ENCODE measurements at regions not wholly inside any gene's neighbourhood (a gene's known extent, or its start where the extent isn't known, plus 50 kb on each side); places are given as distances from the start of the nearest gene placed in this dataset.

DNA sequence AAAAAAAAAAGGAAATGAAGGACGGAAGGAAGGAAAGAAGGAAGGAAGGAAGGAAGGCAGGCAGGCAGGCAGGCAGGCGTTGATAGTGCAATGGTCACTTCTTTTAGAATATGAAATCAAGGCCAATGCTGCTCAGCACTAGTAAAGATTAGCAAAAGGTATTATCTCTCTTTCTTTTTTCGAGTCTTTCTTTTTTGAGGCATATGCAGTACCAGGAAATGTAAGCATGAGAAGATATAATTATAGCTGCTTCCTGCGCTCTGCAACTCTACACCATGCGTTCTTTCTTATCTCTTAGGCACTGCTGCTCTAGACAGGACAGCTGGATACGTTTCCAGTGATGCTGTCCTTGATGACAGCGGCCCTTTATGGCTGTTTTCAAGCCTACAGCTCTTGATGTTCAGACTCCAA is 1512.5 kb upstream of the B3GALT2 start:
- FAIRE-seq (no peak), DNase-seq (no peak)
- Histone ChIP-seq H3K27ac (ENCODE audit: low read depth in 2 of 2, low read length in 2 of 2) (no peak overlapping the region), H3K9me3 (ENCODE audit: control insufficient read depth in 2 of 3, insufficient read depth in 1 of 3, low read length in 3 of 3) (no peaks in the 10 kb centered on the region), H3K4me3 (ENCODE audit: low read length in 3 of 3) (no peak overlapping the region), H3K27me3 (ENCODE audit: control insufficient read depth, insufficient read depth, low read length) (no peaks in the 10 kb centered on the region), H3K36me3 (ENCODE audit: control insufficient read depth in 2 of 3, insufficient read depth in 3 of 3, low read length in 3 of 3) (no peaks in the 10 kb centered on the region), H3K4me1 (ENCODE audit: control insufficient read depth in 2 of 3, insufficient read depth in 2 of 3, low read depth in 1 of 3, low read length in 3 of 3) (no peaks in the 10 kb centered on the region), H3K9ac (ENCODE audit: low read length in 3 of 3) (no peak overlapping the region)
- TF ChIP-seq CTCF (IDR thresholded peaks at IDR 0.05; ENCODE audit: borderline replicate concordance, extremely low read depth, insufficient read depth), result no peak
- intact Hi-C loops (cut with DNase I), result no loop called here

DNA sequence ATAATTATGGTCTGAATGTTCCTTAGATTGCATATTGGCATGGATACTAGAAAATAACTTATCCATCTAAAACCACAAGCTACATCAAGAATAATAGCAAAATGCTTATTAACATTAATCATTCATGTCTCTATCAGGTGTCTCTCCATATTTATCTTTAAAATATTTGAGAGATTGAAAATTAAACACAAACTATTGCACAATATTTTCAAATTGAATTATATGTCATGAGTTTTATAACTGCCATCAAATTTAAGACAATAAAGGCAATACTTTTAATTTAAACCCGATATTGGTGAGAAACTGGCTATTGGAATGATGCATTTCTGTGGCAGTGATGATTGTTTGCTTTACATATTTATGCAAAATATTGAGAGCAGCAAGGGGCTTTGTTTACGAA is 1506.8 kb upstream of the B3GALT2 start:
- no peak for FAIRE-seq

DNA sequence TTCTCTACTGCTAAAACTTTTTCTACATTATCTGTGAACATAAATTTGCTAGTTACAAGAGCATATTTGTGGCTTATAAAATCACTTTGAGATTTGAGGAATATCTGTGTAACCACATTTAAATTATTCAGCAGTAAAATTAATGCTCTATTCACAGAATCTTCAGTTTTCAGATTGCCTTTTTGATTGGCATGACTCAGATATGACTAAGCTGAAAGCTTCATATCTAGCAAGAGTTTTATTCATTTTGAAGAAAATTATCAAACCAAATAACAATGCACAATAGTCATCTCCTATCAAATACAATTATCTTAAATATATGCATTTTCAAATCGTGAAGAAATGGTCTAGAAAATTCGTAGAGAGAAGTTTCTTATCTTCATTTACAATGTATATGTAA is 1498.2 kb upstream of the B3GALT2 start:
- no peak overlapping the region for H3K27ac ChIP-seq (ENCODE audit: low read depth in 2 of 2, low read length in 2 of 2)
- FAIRE-seq, result no peak
- H3K9ac ChIP-seq (ENCODE audit: low read length in 3 of 3), result no peak overlapping the region
- no peaks in the 10 kb centered on the region for H3K36me3 ChIP-seq (ENCODE audit: control insufficient read depth in 2 of 3, insufficient read depth in 3 of 3, low read length in 3 of 3)
- no peak for TF ChIP-seq CTCF (IDR thresholded peaks at IDR 0.05; ENCODE audit: borderline replicate concordance, extremely low read depth, insufficient read depth)
- no peak overlapping the region for H3K4me3 ChIP-seq (ENCODE audit: low read length in 3 of 3)
- no peaks in the 10 kb centered on the region for H3K9me3 ChIP-seq (ENCODE audit: control insufficient read depth in 2 of 3, insufficient read depth in 1 of 3, low read length in 3 of 3)
- DNase-seq, result no peak
- no peaks in the 10 kb centered on the region for H3K27me3 ChIP-seq (ENCODE audit: control insufficient read depth, insufficient read depth, low read length)
- intact Hi-C loops (cut with DNase I), result no loop called here
- H3K4me1 ChIP-seq (ENCODE audit: control insufficient read depth in 2 of 3, insufficient read depth in 2 of 3, low read depth in 1 of 3, low read length in 3 of 3), result no peaks in the 10 kb centered on the region

More for the DNA sequence above, 1506.8 kb upstream of the B3GALT2 start:
- no peaks in the 10 kb centered on the region for H3K4me1 ChIP-seq (ENCODE audit: control insufficient read depth in 2 of 3, insufficient read depth in 2 of 3, low read depth in 1 of 3, low read length in 3 of 3)
- intact Hi-C loops (cut with DNase I), result no loop called here
- DNase-seq, result no peak
- H3K9me3 ChIP-seq (ENCODE audit: control insufficient read depth in 2 of 3, insufficient read depth in 1 of 3, low read length in 3 of 3), result no peaks in the 10 kb centered on the region
- no peak overlapping the region for H3K27ac ChIP-seq (ENCODE audit: low read depth in 2 of 2, low read length in 2 of 2)
- no peak overlapping the region for H3K4me3 ChIP-seq (ENCODE audit: low read length in 3 of 3)
- TF ChIP-seq CTCF (IDR thresholded peaks at IDR 0.05; ENCODE audit: borderline replicate concordance, extremely low read depth, insufficient read depth), result no peak
- no peaks in the 10 kb centered on the region for H3K27me3 ChIP-seq (ENCODE audit: control insufficient read depth, insufficient read depth, low read length)
- H3K36me3 ChIP-seq (ENCODE audit: control insufficient read depth in 2 of 3, insufficient read depth in 3 of 3, low read length in 3 of 3), result no peaks in the 10 kb centered on the region
- no peak overlapping the region for H3K9ac ChIP-seq (ENCODE audit: low read length in 3 of 3)

- Histone ChIP-seq H3K27me3 (ENCODE audit: control insufficient read depth, insufficient read depth, low read length) (no peaks in the 10 kb centered on the region), H3K4me1 (ENCODE audit: control insufficient read depth in 2 of 3, insufficient read depth in 2 of 3, low read depth in 1 of 3, low read length in 3 of 3) (no peaks in the 10 kb centered on the region), H3K36me3 (ENCODE audit: control insufficient read depth in 2 of 3, insufficient read depth in 3 of 3, low read length in 3 of 3) (no peaks in the 10 kb centered on the region), H3K4me3 (ENCODE audit: low read length in 3 of 3) (no peak overlapping the region), H3K27ac (ENCODE audit: low read depth in 2 of 2, low read length in 2 of 2) (no peak overlapping the region), H3K9ac (ENCODE audit: low read length in 3 of 3) (no peak overlapping the region), H3K9me3 (ENCODE audit: control insufficient read depth in 2 of 3, insufficient read depth in 1 of 3, low read length in 3 of 3) (no peaks in the 10 kb centered on the region)
- intact Hi-C loops (cut with DNase I), result no loop called here
- DNase-seq (no peak), FAIRE-seq (no peak)
- no peak for TF ChIP-seq CTCF (IDR thresholded peaks at IDR 0.05; ENCODE audit: borderline replicate concordance, extremely low read depth, insufficient read depth)
These were observed 1471.7 kb upstream of the B3GALT2 start for GRCh38 chr1:194658090-194658439.

Measured in kidney (tissue), 13 donors.